ENCODE measurements at regions not wholly inside any gene's neighbourhood (a gene's known extent, or its start where the extent isn't known, plus 50 kb on each side); places are given as distances from the start of the nearest gene placed in this dataset.

GRCh38 chr13:73608711-73609485, 525.3 kb downstream of the KLF12 start:
- BruUV-seq (replicated peaks) = no TSS peak
- ChIA-PET CTCF (no interaction called here), POLR2A (no interaction called here), RAD21 (ENCODE audit: low non-redundant PET in 1 of 2, low total read pairs in 2 of 2, uncharacterized antibody in 2 of 2, unreplicated experiment in 2 of 2) (no interaction called here)
- no peaks in the 10 kb centered on the region for H3K9me3 ChIP-seq (ENCODE audit: control insufficient read depth in 1 of 2, insufficient read depth in 1 of 2, low read depth in 1 of 2, low read length in 2 of 2)
- DNase-seq (ENCODE audit: low read depth, low spot score) (no peak), ATAC-seq (no peak)
- H3K9ac ChIP-seq (ENCODE audit: low read length) = no peak overlapping the region
- H3K9me2 ChIP-seq (ENCODE audit: insufficient read depth) = no peaks in the 10 kb centered on the region
- no peaks in the 10 kb centered on the region for H4K20me1 ChIP-seq (ENCODE audit: insufficient read depth)
- intact Hi-C loops (cut with micrococcal nuclease) = no loop called here
- no peak overlapping the region for H3K27ac ChIP-seq (ENCODE audit: low read depth, low read length)
- no peak for TF ChIP-seq CTCF (IDR thresholded peaks at IDR 0.05 in 2 of 3, conservative IDR thresholded peaks at IDR 0.05 in 1 of 3; ENCODE audit: borderline replicate concordance in 1 of 3, insufficient read depth in 1 of 3, low read depth in 2 of 3, low read length in 2 of 3)
- TF ChIP-seq EGR1 (IDR thresholded peaks at IDR 0.05; ENCODE audit: low read depth) = no peak
- TF ChIP-seq FOSL1 (IDR thresholded peaks at IDR 0.05; ENCODE audit: low read depth) = no peak
- TF ChIP-seq RAD21 (IDR thresholded peaks at IDR 0.05; ENCODE audit: low read depth) = no peak
- TF ChIP-seq, protein P1, sequence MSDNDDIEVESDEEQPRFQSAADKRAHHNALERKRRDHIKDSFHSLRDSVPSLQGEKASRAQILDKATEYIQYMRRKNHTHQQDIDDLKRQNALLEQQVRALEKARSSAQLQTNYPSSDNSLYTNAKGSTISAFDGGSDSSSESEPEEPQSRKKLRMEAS (IDR thresholded peaks at IDR 0.05) = no peak
- H3K27me3 ChIP-seq (ENCODE audit: insufficient read depth, low read length) = no peaks in the 10 kb centered on the region
- no peak overlapping the region for H3K4me3 ChIP-seq (replicated peaks in 1 of 2; ENCODE audit: low read depth in 1 of 2, low read length in 2 of 2)
- no peaks in the 10 kb centered on the region for H3K36me3 ChIP-seq (ENCODE audit: control insufficient read depth in 1 of 2, insufficient read depth in 2 of 2, low read length in 2 of 2)
- H2AFZ ChIP-seq (ENCODE audit: low read depth, low read length, poor library complexity, severe bottlenecking) = no peak overlapping the region
- no peak overlapping the region for H3K4me2 ChIP-seq (ENCODE audit: low read length)
- no peaks in the 10 kb centered on the region for H3K79me2 ChIP-seq (ENCODE audit: insufficient read depth, low read length)
- H3K4me1 ChIP-seq (ENCODE audit: control insufficient read depth in 1 of 2, insufficient read depth in 2 of 2, low read length in 2 of 2) = no peaks in the 10 kb centered on the region

- ChIA-PET CTCF (no interaction called here), RAD21 (ENCODE audit: low non-redundant PET in 1 of 2, low total read pairs in 2 of 2, uncharacterized antibody in 2 of 2, unreplicated experiment in 2 of 2) (no interaction called here), POLR2A (no interaction called here)
- no peaks in the 10 kb centered on the region for H3K79me2 ChIP-seq (ENCODE audit: insufficient read depth, low read length)
- no peaks in the 10 kb centered on the region for H4K20me1 ChIP-seq (ENCODE audit: insufficient read depth)
- DNase-seq (ENCODE audit: low read depth, low spot score) (no peak), ATAC-seq (no peak)
- no peaks in the 10 kb centered on the region for H3K9me2 ChIP-seq (ENCODE audit: insufficient read depth)
- no peak overlapping the region for H3K4me2 ChIP-seq (ENCODE audit: low read length)
- no peak overlapping the region for H2AFZ ChIP-seq (ENCODE audit: low read depth, low read length, poor library complexity, severe bottlenecking)
- BruUV-seq (replicated peaks) = no TSS peak
- no peaks in the 10 kb centered on the region for H3K36me3 ChIP-seq (ENCODE audit: control insufficient read depth in 1 of 2, insufficient read depth in 2 of 2, low read length in 2 of 2)
- TF ChIP-seq EGR1 (IDR thresholded peaks at IDR 0.05; ENCODE audit: low read depth) = no peak
- no peaks in the 10 kb centered on the region for H3K27me3 ChIP-seq (ENCODE audit: insufficient read depth, low read length)
- intact Hi-C loops (cut with micrococcal nuclease) = no loop called here
- no peak overlapping the region for H3K4me3 ChIP-seq (replicated peaks in 1 of 2; ENCODE audit: low read depth in 1 of 2, low read length in 2 of 2)
- H3K9ac ChIP-seq (ENCODE audit: low read length) = no peak overlapping the region
- no peaks in the 10 kb centered on the region for H3K9me3 ChIP-seq (ENCODE audit: control insufficient read depth in 1 of 2, insufficient read depth in 1 of 2, low read depth in 1 of 2, low read length in 2 of 2)
- H3K4me1 ChIP-seq (ENCODE audit: control insufficient read depth in 1 of 2, insufficient read depth in 2 of 2, low read length in 2 of 2) = no peaks in the 10 kb centered on the region
- H3K27ac ChIP-seq (ENCODE audit: low read depth, low read length) = no peak overlapping the region
Observed at GRCh38 chr13:73608157-73608516, 526.1 kb downstream of the KLF12 start.

Measured in HCT116 (cell line).